MG63 (cell line): ENCODE measurements at regions not wholly inside any gene's neighbourhood (a gene's known extent, or its start where the extent isn't known, plus 50 kb on each side); places are given as distances from the start of the nearest gene placed in this dataset.
"Not testable (repeated sequence)": the region's sequence is repeated elsewhere in the genome, so short reads cannot be mapped to it uniquely, and the experiment has no call there.

ENCODE experiments used
- DNase-seq: peaks from one replicate; pipeline ENCODE4 v3.0.0-alpha.2; 2020
- H3K27me3 ChIP-seq: fragments of 250-450 bp; sonication (Bioruptor Pico); 2 replicates; pipeline ENCODE4 v1.5.1; 2020; ENCODE audit warnings: mild to moderate bottlenecking, moderate library complexity
- H3K36me3 ChIP-seq: fragments of 250-450 bp; sonication (Bioruptor Pico); 2 replicates; pipeline ENCODE4 v1.5.1; 2020; ENCODE audit warnings: mild to moderate bottlenecking, moderate library complexity
- H3K4me3 ChIP-seq: fragments of 250-450 bp; sonication (Bioruptor Pico); 2 replicates; pipeline ENCODE4 v1.5.1; 2020; ENCODE audit warnings: mild to moderate bottlenecking, moderate library complexity
- H3K9me3 ChIP-seq: fragments of 250-450 bp; sonication (Bioruptor Pico); 2 replicates; pipeline ENCODE4 v1.5.1; 2020; ENCODE audit warnings: mild to moderate bottlenecking, moderate library complexity

- H3K27me3 ChIP-seq, DNase-seq, H3K4me3 ChIP-seq, H3K9me3 ChIP-seq, H3K36me3 ChIP-seq: not testable (repeated sequence)
Observed at GRCh38 chr1:144042251-144042650, 70.5 kb upstream of the FAM72C start.

GRCh38 chr1:144040293-144040692 lies 68.5 kb upstream of the FAM72C start:
- not testable (repeated sequence) for DNase-seq, H3K36me3 ChIP-seq, H3K9me3 ChIP-seq, H3K27me3 ChIP-seq, H3K4me3 ChIP-seq

- H3K4me3 ChIP-seq, H3K27me3 ChIP-seq, DNase-seq, H3K36me3 ChIP-seq, H3K9me3 ChIP-seq: not testable (repeated sequence)
Observed at GRCh38 chr1:144034045-144034444, 62.3 kb upstream of the FAM72C start.

- H3K27me3 ChIP-seq, H3K9me3 ChIP-seq: not testable (repeated sequence)
- DNase-seq: peak; percentile 7
Observed at GRCh38 chr1:144031550-144031949, 59.8 kb upstream of the FAM72C start.

GRCh38 chr1:144026022-144026421 lies 54.2 kb upstream of the FAM72C start:
- H3K4me3 ChIP-seq, H3K27me3 ChIP-seq, H3K9me3 ChIP-seq, DNase-seq, H3K36me3 ChIP-seq: not testable (repeated sequence)

More at GRCh38 chr1:144031550-144031949, 59.8 kb upstream of the FAM72C start:
- not testable (repeated sequence) for H3K4me3 ChIP-seq, H3K36me3 ChIP-seq

- H3K36me3 ChIP-seq, H3K27me3 ChIP-seq, H3K9me3 ChIP-seq, H3K4me3 ChIP-seq: not testable (repeated sequence)
- peak; percentile 58 for DNase-seq
Observed at GRCh38 chr1:144021690-144022384, 50.1 kb upstream of the FAM72C start.
